Astrocyte (in vitro differentiated cells and primary cell): ENCODE measurements at regions not wholly inside any gene's neighbourhood (a gene's known extent, or its start where the extent isn't known, plus 50 kb on each side); places are given as distances from the start of the nearest gene placed in this dataset.

Experiments
- EZH2 ChIP-seq: IDR thresholded peaks from 2 replicates; pipeline ENCODE4 v1.6.1; 2012; ENCODE audit warnings: mild to moderate bottlenecking, low read length, inconsistent platforms; ENCODE audit not compliant: insufficient read depth
- TF ChIP-seq, protein P1 (sequence below): IDR thresholded peaks from 2 replicates; pipeline ENCODE4 v1.5.1; 2011; ENCODE audit warnings: low read depth, mild to moderate bottlenecking, inconsistent platforms, low read length, moderate library complexity; ENCODE audit not compliant: insufficient read depth

DNA sequence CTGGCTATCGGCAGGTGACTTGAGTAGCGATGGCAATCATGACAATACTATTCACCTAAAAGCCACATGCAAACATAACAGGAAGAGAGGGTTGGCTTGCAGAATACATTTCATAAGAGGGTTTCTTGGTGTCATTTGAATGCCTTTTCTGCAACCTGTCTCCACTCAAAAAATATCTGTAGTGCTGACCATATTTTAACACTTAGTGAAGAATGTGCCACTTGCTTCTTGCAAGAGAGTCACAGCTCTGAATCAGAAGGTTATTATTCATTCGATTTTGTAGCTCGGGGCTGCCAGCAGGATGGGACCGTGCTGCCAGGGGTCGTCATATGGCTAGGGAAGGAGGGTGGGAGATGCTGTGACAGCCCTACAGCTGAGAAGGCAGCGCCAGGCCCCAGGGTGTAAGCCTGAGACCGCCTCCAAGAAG, 152.0 kb upstream of the PITRM1 start:
- TF ChIP-seq, protein P1, sequence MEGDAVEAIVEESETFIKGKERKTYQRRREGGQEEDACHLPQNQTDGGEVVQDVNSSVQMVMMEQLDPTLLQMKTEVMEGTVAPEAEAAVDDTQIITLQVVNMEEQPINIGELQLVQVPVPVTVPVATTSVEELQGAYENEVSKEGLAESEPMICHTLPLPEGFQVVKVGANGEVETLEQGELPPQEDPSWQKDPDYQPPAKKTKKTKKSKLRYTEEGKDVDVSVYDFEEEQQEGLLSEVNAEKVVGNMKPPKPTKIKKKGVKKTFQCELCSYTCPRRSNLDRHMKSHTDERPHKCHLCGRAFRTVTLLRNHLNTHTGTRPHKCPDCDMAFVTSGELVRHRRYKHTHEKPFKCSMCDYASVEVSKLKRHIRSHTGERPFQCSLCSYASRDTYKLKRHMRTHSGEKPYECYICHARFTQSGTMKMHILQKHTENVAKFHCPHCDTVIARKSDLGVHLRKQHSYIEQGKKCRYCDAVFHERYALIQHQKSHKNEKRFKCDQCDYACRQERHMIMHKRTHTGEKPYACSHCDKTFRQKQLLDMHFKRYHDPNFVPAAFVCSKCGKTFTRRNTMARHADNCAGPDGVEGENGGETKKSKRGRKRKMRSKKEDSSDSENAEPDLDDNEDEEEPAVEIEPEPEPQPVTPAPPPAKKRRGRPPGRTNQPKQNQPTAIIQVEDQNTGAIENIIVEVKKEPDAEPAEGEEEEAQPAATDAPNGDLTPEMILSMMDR = no peak
- no peak for TF ChIP-seq EZH2
